ENCODE measurements at regions not wholly inside any gene's neighbourhood (a gene's known extent, or its start where the extent isn't known, plus 50 kb on each side); places are given as distances from the start of the nearest gene placed in this dataset.

DNA sequence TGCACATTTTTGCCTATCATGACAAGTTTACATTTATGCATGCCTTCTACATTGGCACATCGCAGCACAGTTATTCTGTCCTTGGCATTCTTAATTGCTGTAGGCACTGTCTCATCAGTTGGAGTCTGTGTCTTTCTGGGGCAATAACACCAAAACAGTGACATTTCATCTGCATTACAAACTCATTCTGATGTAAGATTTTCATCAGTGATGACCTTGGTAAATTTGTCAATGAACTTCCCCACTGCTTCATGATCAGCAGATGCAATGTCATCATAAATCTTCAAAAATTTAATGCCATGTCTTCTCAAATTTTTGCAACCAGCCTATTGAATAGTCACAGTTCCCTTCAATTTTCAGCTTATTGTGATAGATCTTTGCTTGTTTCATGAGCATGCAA lies 85.5 kb downstream of the CAPZA3 start:
- ChIA-PET CTCF (no interaction called here), POLR2A (ENCODE audit: unreplicated experiment) (no interaction called here)
- H3K4me3 ChIP-seq (ENCODE audit: low read length) = no peak overlapping the region
- DNase-seq = no peak
- ATAC-seq = no peak
- H3K27me3 ChIP-seq (ENCODE audit: low read length) = no peaks in the 10 kb centered on the region
- peaks cover 12% of the 10 kb centered on the region; the same call in 1 of the 2 replicates for H3K4me1 ChIP-seq (ENCODE audit: insufficient read depth, low read length)
- no peaks in the 10 kb centered on the region for H4K20me1 ChIP-seq (ENCODE audit: low read length)
- H3K36me3 ChIP-seq (ENCODE audit: low read depth, low read length) = no peaks in the 10 kb centered on the region
- intact Hi-C loops (cut with micrococcal nuclease) = no loop called here
- TF ChIP-seq, protein P1, sequence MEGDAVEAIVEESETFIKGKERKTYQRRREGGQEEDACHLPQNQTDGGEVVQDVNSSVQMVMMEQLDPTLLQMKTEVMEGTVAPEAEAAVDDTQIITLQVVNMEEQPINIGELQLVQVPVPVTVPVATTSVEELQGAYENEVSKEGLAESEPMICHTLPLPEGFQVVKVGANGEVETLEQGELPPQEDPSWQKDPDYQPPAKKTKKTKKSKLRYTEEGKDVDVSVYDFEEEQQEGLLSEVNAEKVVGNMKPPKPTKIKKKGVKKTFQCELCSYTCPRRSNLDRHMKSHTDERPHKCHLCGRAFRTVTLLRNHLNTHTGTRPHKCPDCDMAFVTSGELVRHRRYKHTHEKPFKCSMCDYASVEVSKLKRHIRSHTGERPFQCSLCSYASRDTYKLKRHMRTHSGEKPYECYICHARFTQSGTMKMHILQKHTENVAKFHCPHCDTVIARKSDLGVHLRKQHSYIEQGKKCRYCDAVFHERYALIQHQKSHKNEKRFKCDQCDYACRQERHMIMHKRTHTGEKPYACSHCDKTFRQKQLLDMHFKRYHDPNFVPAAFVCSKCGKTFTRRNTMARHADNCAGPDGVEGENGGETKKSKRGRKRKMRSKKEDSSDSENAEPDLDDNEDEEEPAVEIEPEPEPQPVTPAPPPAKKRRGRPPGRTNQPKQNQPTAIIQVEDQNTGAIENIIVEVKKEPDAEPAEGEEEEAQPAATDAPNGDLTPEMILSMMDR (conservative IDR thresholded peaks at IDR 0.05; ENCODE audit: low read depth, low read length) = no peak
- TF ChIP-seq EZH2phosphoT487 (IDR thresholded peaks at IDR 0.05; ENCODE audit: borderline replicate concordance, low read length) = no peak
- no peak for TF ChIP-seq EZH2 (IDR thresholded peaks at IDR 0.05; ENCODE audit: low read length, unreplicated experiment)
- no peak overlapping the region for H3K4me2 ChIP-seq (ENCODE audit: low read length)
- H3F3A ChIP-seq (ENCODE audit: low read length, unreplicated experiment) = no peaks in the 10 kb centered on the region
- H3K9ac ChIP-seq (ENCODE audit: low read length) = no peak overlapping the region
- no peak overlapping the region for H2AFZ ChIP-seq (ENCODE audit: low read length)
- H3K9me3 ChIP-seq (ENCODE audit: low read length) = no peaks in the 10 kb centered on the region
- no TSS peak for BruUV-seq (replicated peaks)
- no peak overlapping the region for H3K27ac ChIP-seq (ENCODE audit: low read length)
- no peaks in the 10 kb centered on the region for H3K9me2 ChIP-seq (replicated peaks; ENCODE audit: low read length)
- H3K79me2 ChIP-seq (ENCODE audit: low read length) = no peaks in the 10 kb centered on the region

DNA sequence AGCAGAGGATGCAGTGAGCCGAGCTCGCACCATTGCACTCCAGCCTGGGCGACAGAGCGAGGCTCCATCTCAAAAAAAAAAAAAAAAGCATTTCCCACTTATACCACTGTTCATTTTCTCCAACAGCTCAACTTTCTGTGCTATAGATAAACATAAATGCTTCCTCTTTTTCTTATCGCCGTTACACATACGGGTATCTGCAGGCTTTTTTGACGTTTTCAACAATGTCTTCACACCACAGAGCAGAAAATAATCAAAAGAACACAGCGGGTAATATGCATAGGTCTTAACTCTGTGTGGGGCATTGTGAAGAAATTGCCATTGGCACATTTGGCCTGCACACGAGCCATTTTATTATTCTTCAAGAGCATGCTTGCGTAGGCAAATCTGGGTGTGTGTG lies 86.4 kb downstream of the CAPZA3 start:
- Histone ChIP-seq H3K4me2 (ENCODE audit: low read length) (no peak overlapping the region), H3K27ac (ENCODE audit: low read length) (no peak overlapping the region), H3K79me2 (ENCODE audit: low read length) (no peaks in the 10 kb centered on the region), H3K36me3 (ENCODE audit: low read depth, low read length) (no peaks in the 10 kb centered on the region), H3K9ac (ENCODE audit: low read length) (no peak overlapping the region), H2AFZ (ENCODE audit: low read length) (no peak overlapping the region), H3K9me2 (replicated peaks; ENCODE audit: low read length) (no peaks in the 10 kb centered on the region), H4K20me1 (ENCODE audit: low read length) (no peaks in the 10 kb centered on the region), H3K4me1 (ENCODE audit: insufficient read depth, low read length) (peaks cover 12% of the 10 kb centered on the region; the same call in 1 of the 2 replicates), H3K9me3 (ENCODE audit: low read length) (no peaks in the 10 kb centered on the region), H3K27me3 (ENCODE audit: low read length) (no peaks in the 10 kb centered on the region), H3K4me3 (ENCODE audit: low read length) (no peak overlapping the region), H3F3A (ENCODE audit: low read length, unreplicated experiment) (no peaks in the 10 kb centered on the region)
- intact Hi-C loops (cut with micrococcal nuclease) = no loop called here
- no peak for TF ChIP-seq EZH2phosphoT487 (IDR thresholded peaks at IDR 0.05; ENCODE audit: borderline replicate concordance, low read length)
- TF ChIP-seq, protein P1 (conservative IDR thresholded peaks at IDR 0.05; ENCODE audit: low read depth, low read length) = no peak
- no peak for TF ChIP-seq EZH2 (IDR thresholded peaks at IDR 0.05; ENCODE audit: low read length, unreplicated experiment)
- ChIA-PET POLR2A (ENCODE audit: unreplicated experiment) (no interaction called here), CTCF (no interaction called here)
- BruUV-seq (replicated peaks) = no TSS peak
- ATAC-seq (no peak), DNase-seq (no peak)

DNA sequence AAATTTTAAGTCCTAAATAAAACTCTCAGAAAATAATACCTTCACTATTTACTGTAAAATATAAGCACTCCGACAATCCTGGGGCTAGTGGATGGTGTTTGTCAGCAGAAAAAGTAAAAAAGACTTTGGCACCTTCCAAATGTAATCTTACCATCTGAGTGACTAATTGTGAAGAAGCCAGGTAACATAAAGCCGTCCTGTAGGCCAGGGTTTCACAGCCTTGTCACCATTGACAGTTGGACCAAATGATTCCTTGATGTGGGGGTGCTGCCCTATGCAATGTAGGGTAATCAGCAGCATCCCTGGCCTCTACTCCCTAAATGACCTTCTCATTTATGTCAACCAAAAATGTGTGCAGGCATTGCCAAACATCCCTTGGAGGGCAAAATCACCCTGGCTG lies 87.2 kb downstream of the CAPZA3 start:
- H3F3A ChIP-seq (ENCODE audit: low read length, unreplicated experiment) = no peaks in the 10 kb centered on the region
- no peaks in the 10 kb centered on the region for H3K36me3 ChIP-seq (ENCODE audit: low read depth, low read length)
- no peaks in the 10 kb centered on the region for H3K79me2 ChIP-seq (ENCODE audit: low read length)
- no peaks in the 10 kb centered on the region for H3K27me3 ChIP-seq (ENCODE audit: low read length)
- TF ChIP-seq, protein P1 (conservative IDR thresholded peaks at IDR 0.05; ENCODE audit: low read depth, low read length) = no peak
- TF ChIP-seq EZH2 (IDR thresholded peaks at IDR 0.05; ENCODE audit: low read length, unreplicated experiment) = no peak
- TF ChIP-seq EZH2phosphoT487 (IDR thresholded peaks at IDR 0.05; ENCODE audit: borderline replicate concordance, low read length) = no peak
- CTCF ChIA-PET = no interaction called here
- H3K9me3 ChIP-seq (ENCODE audit: low read length) = no peaks in the 10 kb centered on the region
- H3K9me2 ChIP-seq (replicated peaks; ENCODE audit: low read length) = no peaks in the 10 kb centered on the region
- H3K9ac ChIP-seq (ENCODE audit: low read length) = no peak overlapping the region
- no peak overlapping the region for H2AFZ ChIP-seq (ENCODE audit: low read length)
- no peak for ATAC-seq
- H3K27ac ChIP-seq (ENCODE audit: low read length) = no peak overlapping the region
- BruUV-seq (replicated peaks) = no TSS peak
- no peaks in the 10 kb centered on the region for H4K20me1 ChIP-seq (ENCODE audit: low read length)
- peaks cover 12% of the 10 kb centered on the region; the same call in 1 of the 2 replicates for H3K4me1 ChIP-seq (ENCODE audit: insufficient read depth, low read length)
- POLR2A ChIA-PET (ENCODE audit: unreplicated experiment) = no interaction called here
- intact Hi-C loops (cut with micrococcal nuclease) = no loop called here
- H3K4me2 ChIP-seq (ENCODE audit: low read length) = no peak overlapping the region
- no peak for DNase-seq
- no peak overlapping the region for H3K4me3 ChIP-seq (ENCODE audit: low read length)

All from PC-3 (cell line).